OCI-LY7 (cell line): ENCODE measurements at regions not wholly inside any gene's neighbourhood (a gene's known extent, or its start where the extent isn't known, plus 50 kb on each side); places are given as distances from the start of the nearest gene placed in this dataset.

Experiments
- BruUV-seq: library from RNA; stranded (reverse); fragments of 400-500 nt; replicated peaks from 2 replicates; lab custom pipeline; 2021; lab: Mats Ljungman, UMichigan
- CTCF ChIA-PET: fragments of 300-600 bp; sonication (Branson Sonifier 250); formaldehyde crosslinking; loops from one replicate; lab custom pipeline; 2022; ENCODE audit warnings: antibody characterized with exemption; ENCODE audit not compliant: unreplicated experiment; lab: Charles Lee
- POLR2A ChIA-PET: fragments of 300-600 bp; sonication (Branson Sonifier 250); formaldehyde crosslinking; loops from one replicate; lab custom pipeline; 2022; ENCODE audit warnings: antibody characterized with exemption; lab: Charles Lee
- DNase-seq: peaks from one replicate; pipeline ENCODE4 v3.0.0-alpha.2; 2015; ENCODE audit warnings: low spot score
- H2AFZ ChIP-seq: fragments of 200-600 bp; sonication (generic), shearing (Covaris generic); 2 replicates; pipeline ENCODE4 v1.6.1; 2014; ENCODE audit warnings: mild to moderate bottlenecking, antibody characterized with exemption, low read length, moderate library complexity
- H3K27ac ChIP-seq: fragments of 200-600 bp; sonication (generic); 2 replicates; pipeline ENCODE4 v1.5.1; 2014; ENCODE audit warnings: mixed run types, low read depth, mild to moderate bottlenecking, moderate library complexity, low read length, inconsistent platforms; ENCODE audit not compliant: poor library complexity, severe bottlenecking
- H3K36me3 ChIP-seq: fragments of 200-600 bp; sonication (generic); 2 replicates; pipeline ENCODE4 v1.6.1; 2014; ENCODE audit warnings: mild to moderate bottlenecking, antibody characterized with exemption, low read length, moderate library complexity, mixed read lengths; ENCODE audit not compliant: insufficient read depth
- H3K4me1 ChIP-seq: fragments of 200-600 bp; sonication (generic); 2 replicates; pipeline ENCODE4 v1.5.1; 2014; ENCODE audit warnings: mild to moderate bottlenecking, low read length; ENCODE audit not compliant: insufficient read depth, poor library complexity, severe bottlenecking
- H3K4me2 ChIP-seq: fragments of 200-600 bp; sonication (generic); 2 replicates; pipeline ENCODE4 v1.6.1; 2014; ENCODE audit warnings: mild to moderate bottlenecking, low read length
- H3K4me3 ChIP-seq: fragments of 200-600 bp; sonication (generic); 2 replicates; pipeline ENCODE4 v1.5.1; 2014; ENCODE audit warnings: mild to moderate bottlenecking, low read depth, low read length; ENCODE audit not compliant: poor library complexity, severe bottlenecking
- H3K79me2 ChIP-seq: fragments of 200-600 bp; sonication (generic); 2 replicates; pipeline ENCODE4 v1.6.1; 2016; ENCODE audit warnings: low read depth, mild to moderate bottlenecking, low read length, moderate library complexity, mixed read lengths; ENCODE audit not compliant: insufficient read depth
- H3K9me2 ChIP-seq: fragments of 200-600 bp; sonication (generic); 2 replicates; pipeline ENCODE4 v1.6.1; 2016; ENCODE audit warnings: mild to moderate bottlenecking, low read length, mixed read lengths; ENCODE audit not compliant: insufficient read depth
- H3K9me3 ChIP-seq: fragments of 200-600 bp; sonication (generic); 2 replicates; pipeline ENCODE4 v1.6.1; 2014; ENCODE audit warnings: mild to moderate bottlenecking, mixed run types, low read length, mixed read lengths
- H4K20me1 ChIP-seq: fragments of 200-600 bp; sonication (generic); 2 replicates; pipeline ENCODE4 v1.6.1; 2014; ENCODE audit warnings: mild to moderate bottlenecking, antibody characterized with exemption, low read length, moderate library complexity, mixed read lengths; ENCODE audit not compliant: insufficient read depth
- CTCF ChIP-seq: fragments of 200-600 bp; sonication (generic); conservative IDR thresholded peaks from 2 replicates; pipeline ENCODE4 v1.5.1; 2014; ENCODE audit warnings: mild to moderate bottlenecking, antibody characterized with exemption, low read length, moderate library complexity, mixed read lengths
- EZH2phosphoT487 ChIP-seq: fragments of 200-600 bp; sonication (generic); IDR thresholded peaks from 2 replicates; pipeline ENCODE4 v1.6.1; 2018; ENCODE audit warnings: low read depth, borderline replicate concordance, mild to moderate bottlenecking, mixed run types, antibody characterized with exemption, low read length, moderate library complexity, mixed read lengths
- intact Hi-C: fragments of 100-400 bp; cut with micrococcal nuclease; formaldehyde crosslinking; loops from one replicate; pipeline ENCODE4 v1.10.0; 2022; ENCODE audit not compliant: unreplicated experiment

GRCh38 chr10:6811153-6811552 lies 231.1 kb upstream of the PRKCQ start:
- Histone ChIP-seq H3K4me2 (no peak overlapping the region), H3K9me2 (no peaks in the 10 kb centered on the region), H2AFZ (no peak overlapping the region), H3K9me3 (no peaks in the 10 kb centered on the region), H3K36me3 (no peaks in the 10 kb centered on the region), H3K27ac (no peak overlapping the region), H3K4me1 (no peaks in the 10 kb centered on the region), H4K20me1 (no peaks in the 10 kb centered on the region), H3K79me2 (no peaks in the 10 kb centered on the region), H3K4me3 (no peak overlapping the region)
- ChIA-PET CTCF (no interaction called here), POLR2A (no interaction called here)
- DNase-seq = no peak
- TF ChIP-seq EZH2phosphoT487 (no peak), CTCF (no peak)
- intact Hi-C loops = no loop called here
- no TSS peak for BruUV-seq

- intact Hi-C loops = no loop called here
- Histone ChIP-seq H3K9me2 (no peaks in the 10 kb centered on the region), H3K36me3 (no peaks in the 10 kb centered on the region), H3K4me1 (no peaks in the 10 kb centered on the region), H3K79me2 (no peaks in the 10 kb centered on the region), H3K4me3 (no peak overlapping the region), H2AFZ (no peak overlapping the region), H3K4me2 (no peak overlapping the region), H4K20me1 (no peaks in the 10 kb centered on the region), H3K9me3 (no peaks in the 10 kb centered on the region), H3K27ac (no peak overlapping the region)
- no peak for DNase-seq
- no TSS peak for BruUV-seq
- POLR2A ChIA-PET = interaction anchor here (0.5 kb wide), 1 partner anchor 251 kb away, joined by 3 read pairs; no protein-coding TSS in a partner anchor
- CTCF ChIA-PET = no interaction called here
- no peak for TF ChIP-seq EZH2phosphoT487
- no peak for TF ChIP-seq CTCF
Measured at GRCh38 chr10:6803427-6803783, 223.3 kb upstream of the PRKCQ start.

GRCh38 chr10:6802759-6803426 lies 222.8 kb upstream of the PRKCQ start:
- Histone ChIP-seq H3K4me1 (no peaks in the 10 kb centered on the region), H3K4me2 (no peak overlapping the region), H4K20me1 (no peaks in the 10 kb centered on the region), H2AFZ (no peak overlapping the region), H3K27ac (no peak overlapping the region), H3K36me3 (no peaks in the 10 kb centered on the region), H3K9me3 (no peaks in the 10 kb centered on the region), H3K79me2 (no peaks in the 10 kb centered on the region), H3K9me2 (no peaks in the 10 kb centered on the region), H3K4me3 (no peak overlapping the region)
- CTCF ChIA-PET = no interaction called here
- POLR2A ChIA-PET = interaction anchor here (0.6 kb wide), 1 partner anchor 294 kb away, joined by 3 read pairs; no protein-coding TSS in a partner anchor
- intact Hi-C loops = no loop called here
- no peak for TF ChIP-seq EZH2phosphoT487
- TF ChIP-seq CTCF = no peak
- no TSS peak for BruUV-seq
- DNase-seq = no peak
